ENCODE measurements at regions not wholly inside any gene's neighbourhood (a gene's known extent, or its start where the extent isn't known, plus 50 kb on each side); places are given as distances from the start of the nearest gene placed in this dataset.

DNA sequence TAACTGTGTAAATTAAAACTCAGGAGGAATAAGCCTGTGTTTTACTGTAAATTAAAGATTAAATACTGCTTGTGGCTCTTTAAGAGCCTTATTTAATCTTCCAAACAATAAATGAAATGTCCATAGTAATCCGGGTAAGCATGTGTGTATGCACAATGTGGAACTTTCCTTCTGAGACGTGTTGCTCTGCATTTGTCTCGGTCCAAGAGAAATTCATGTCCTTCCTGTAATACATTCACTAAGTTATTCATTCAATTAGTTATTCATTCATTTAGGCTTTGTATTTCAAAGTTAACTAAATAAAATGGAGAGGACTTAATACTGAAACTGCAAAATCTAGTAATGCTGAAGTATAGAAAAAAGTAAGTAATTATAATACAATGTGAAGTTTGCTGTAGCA lies 2728.8 kb downstream of the PCDH7 start:
- Histone ChIP-seq H3K27me3 (no peaks in the 10 kb centered on the region), H3K4me3 (no peak overlapping the region), H3K4me1 (no peaks in the 10 kb centered on the region), H3K9me3 (no peaks in the 10 kb centered on the region), H3K36me3 (no peaks in the 10 kb centered on the region), H3K27ac (no peak overlapping the region)
- DNase-seq (ENCODE audit: low spot score in 2 of 2) = no peak
- TF ChIP-seq, protein P1, sequence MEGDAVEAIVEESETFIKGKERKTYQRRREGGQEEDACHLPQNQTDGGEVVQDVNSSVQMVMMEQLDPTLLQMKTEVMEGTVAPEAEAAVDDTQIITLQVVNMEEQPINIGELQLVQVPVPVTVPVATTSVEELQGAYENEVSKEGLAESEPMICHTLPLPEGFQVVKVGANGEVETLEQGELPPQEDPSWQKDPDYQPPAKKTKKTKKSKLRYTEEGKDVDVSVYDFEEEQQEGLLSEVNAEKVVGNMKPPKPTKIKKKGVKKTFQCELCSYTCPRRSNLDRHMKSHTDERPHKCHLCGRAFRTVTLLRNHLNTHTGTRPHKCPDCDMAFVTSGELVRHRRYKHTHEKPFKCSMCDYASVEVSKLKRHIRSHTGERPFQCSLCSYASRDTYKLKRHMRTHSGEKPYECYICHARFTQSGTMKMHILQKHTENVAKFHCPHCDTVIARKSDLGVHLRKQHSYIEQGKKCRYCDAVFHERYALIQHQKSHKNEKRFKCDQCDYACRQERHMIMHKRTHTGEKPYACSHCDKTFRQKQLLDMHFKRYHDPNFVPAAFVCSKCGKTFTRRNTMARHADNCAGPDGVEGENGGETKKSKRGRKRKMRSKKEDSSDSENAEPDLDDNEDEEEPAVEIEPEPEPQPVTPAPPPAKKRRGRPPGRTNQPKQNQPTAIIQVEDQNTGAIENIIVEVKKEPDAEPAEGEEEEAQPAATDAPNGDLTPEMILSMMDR (IDR thresholded peaks at IDR 0.05) = no peak
- TF ChIP-seq POLR2A (IDR thresholded peaks at IDR 0.05) = no peak
- intact Hi-C loops (cut with DNase I; ENCODE audit: low total_unique reads) = no loop called here

- TF ChIP-seq, protein P1 (IDR thresholded peaks at IDR 0.05) = no peak
- TF ChIP-seq POLR2AphosphoS5 (IDR thresholded peaks at IDR 0.05) = no peak
- Histone ChIP-seq H3K27me3 (no peaks in the 10 kb centered on the region), H3K4me1 (no peaks in the 10 kb centered on the region), H3K4me3 (no peak overlapping the region), H3K27ac (no peak overlapping the region), H3K9me3 (no peaks in the 10 kb centered on the region), H3K36me3 (no peaks in the 10 kb centered on the region)
- intact Hi-C loops (cut with DNase I; ENCODE audit: low total_unique reads) = no loop called here
- DNase-seq (ENCODE audit: low spot score in 2 of 2) = no peak
Observed at GRCh38 chr4:33453436-33453835, 2733.3 kb downstream of the PCDH7 start.

- TF ChIP-seq, protein P1 (IDR thresholded peaks at IDR 0.05) = no peak
- no peak for TF ChIP-seq POLR2AphosphoS5 (IDR thresholded peaks at IDR 0.05)
- no peak for TF ChIP-seq POLR2A (IDR thresholded peaks at IDR 0.05)
- no peaks in the 10 kb centered on the region for H3K4me1 ChIP-seq
- H3K36me3 ChIP-seq = no peaks in the 10 kb centered on the region
- intact Hi-C loops (cut with DNase I; ENCODE audit: low total_unique reads) = no loop called here
- no peaks in the 10 kb centered on the region for H3K27me3 ChIP-seq
- H3K4me3 ChIP-seq = no peak overlapping the region
- no peak for DNase-seq (ENCODE audit: low spot score in 2 of 2)
- no peaks in the 10 kb centered on the region for H3K9me3 ChIP-seq
- no peak overlapping the region for H3K27ac ChIP-seq
Observed at GRCh38 chr4:33453916-33454315, 2733.7 kb downstream of the PCDH7 start.

GRCh38 chr4:33465565-33465964 lies 2745.4 kb downstream of the PCDH7 start:
- no peak overlapping the region for H3K27ac ChIP-seq
- H3K4me3 ChIP-seq = no peak overlapping the region
- no peaks in the 10 kb centered on the region for H3K36me3 ChIP-seq
- no peaks in the 10 kb centered on the region for H3K9me3 ChIP-seq
- intact Hi-C loops (cut with DNase I; ENCODE audit: low total_unique reads) = no loop called here
- no peak for TF ChIP-seq POLR2AphosphoS5 (IDR thresholded peaks at IDR 0.05)
- no peak for TF ChIP-seq POLR2A (IDR thresholded peaks at IDR 0.05)
- TF ChIP-seq, protein P1 (IDR thresholded peaks at IDR 0.05) = no peak
- no peak for DNase-seq (ENCODE audit: low spot score in 2 of 2)
- H3K4me1 ChIP-seq = no peaks in the 10 kb centered on the region
- H3K27me3 ChIP-seq = no peaks in the 10 kb centered on the region

DNA sequence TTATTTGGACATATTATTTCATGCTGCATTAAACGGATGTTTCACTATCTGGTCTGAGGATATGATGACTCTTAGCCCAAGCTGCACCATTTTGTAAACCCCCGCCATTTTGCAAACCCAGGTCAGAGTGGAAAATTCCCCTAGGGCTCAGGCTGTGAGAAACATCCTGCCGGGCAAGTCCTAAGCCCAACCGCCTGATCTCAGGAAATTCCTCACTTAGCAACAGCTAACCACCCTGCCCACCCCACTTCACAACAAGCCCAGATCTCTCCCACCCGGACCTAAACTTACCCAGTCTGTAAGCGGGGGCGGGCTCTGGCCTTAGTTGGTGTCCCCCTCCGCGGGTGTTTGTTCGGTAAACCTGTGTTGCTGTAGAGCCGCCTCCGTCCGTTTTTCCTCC lies 2747.1 kb downstream of the PCDH7 start:
- no peaks in the 10 kb centered on the region for H3K4me1 ChIP-seq
- no peak overlapping the region for H3K27ac ChIP-seq
- intact Hi-C loops (cut with DNase I; ENCODE audit: low total_unique reads) = no loop called here
- peaks cover 0 to 5% of the 10 kb centered on the region in 2 donors for H3K9me3 ChIP-seq
- no peak for DNase-seq (ENCODE audit: low spot score in 2 of 2)
- no peaks in the 10 kb centered on the region for H3K27me3 ChIP-seq
- H3K4me3 ChIP-seq = no peak overlapping the region
- no peaks in the 10 kb centered on the region for H3K36me3 ChIP-seq
- TF ChIP-seq POLR2A (IDR thresholded peaks at IDR 0.05) (no peak), POLR2AphosphoS5 (IDR thresholded peaks at IDR 0.05) (no peak)
- TF ChIP-seq, protein P1 (IDR thresholded peaks at IDR 0.05) = no peak
